H54 (cell line): ENCODE measurements at regions not wholly inside any gene's neighbourhood (a gene's known extent, or its start where the extent isn't known, plus 50 kb on each side); places are given as distances from the start of the nearest gene placed in this dataset.
"Not testable (repeated sequence)": the region's sequence is repeated elsewhere in the genome, so short reads cannot be mapped to it uniquely, and the experiment has no call there.

ENCODE experiments used
- DNase-seq: peaks from one replicate; pipeline ENCODE4 v3.0.0; 2011; ENCODE audit warnings: low spot score, mixed read lengths; ENCODE audit not compliant: insufficient read length
- FAIRE-seq: peaks from 3 replicates; lab custom pipeline; 2011; peaks lifted over from hg19 to GRCh38; lab: Jason Lieb, UNC
- POLR2A ChIP-seq: IDR thresholded peaks from 2 replicates; pipeline ENCODE4 v1.6.1; 2011; ENCODE audit warnings: low read depth, mild to moderate bottlenecking, low read length

DNA sequence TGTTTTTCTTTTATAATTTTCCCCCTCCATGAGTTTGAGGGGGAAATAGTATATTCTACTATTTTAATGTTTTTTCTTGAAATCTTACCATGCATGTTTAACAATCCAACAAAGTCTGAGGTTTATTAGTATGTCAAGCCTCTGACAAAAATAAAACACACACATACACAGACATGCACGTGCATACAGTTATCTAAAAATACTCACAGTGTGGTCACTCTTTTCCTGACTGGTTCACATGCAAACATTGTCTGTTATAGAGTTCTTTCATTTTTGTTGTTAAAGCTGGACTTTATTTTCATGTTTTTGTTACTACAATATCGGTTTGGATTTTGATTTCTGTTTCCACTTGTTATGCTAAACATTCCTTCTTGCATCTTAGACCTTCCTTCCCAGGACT is 236.6 kb downstream of the MFSD1 start:
- DNase-seq (no peak), FAIRE-seq (no peak)
- no peak for TF ChIP-seq POLR2A

GRCh38 chr3:159039286-159039685 is 237.4 kb downstream of the MFSD1 start:
- TF ChIP-seq POLR2A, result no peak
- DNase-seq (no peak), FAIRE-seq (peak; percentile 67)

GRCh38 chr3:159045279-159045885 is 243.5 kb downstream of the MFSD1 start:
- no peak for TF ChIP-seq POLR2A
- FAIRE-seq (no peak), DNase-seq (no peak)

GRCh38 chr3:159047361-159047760 is 245.5 kb downstream of the MFSD1 start:
- TF ChIP-seq POLR2A, result no peak
- FAIRE-seq (no peak), DNase-seq (no peak)

DNA sequence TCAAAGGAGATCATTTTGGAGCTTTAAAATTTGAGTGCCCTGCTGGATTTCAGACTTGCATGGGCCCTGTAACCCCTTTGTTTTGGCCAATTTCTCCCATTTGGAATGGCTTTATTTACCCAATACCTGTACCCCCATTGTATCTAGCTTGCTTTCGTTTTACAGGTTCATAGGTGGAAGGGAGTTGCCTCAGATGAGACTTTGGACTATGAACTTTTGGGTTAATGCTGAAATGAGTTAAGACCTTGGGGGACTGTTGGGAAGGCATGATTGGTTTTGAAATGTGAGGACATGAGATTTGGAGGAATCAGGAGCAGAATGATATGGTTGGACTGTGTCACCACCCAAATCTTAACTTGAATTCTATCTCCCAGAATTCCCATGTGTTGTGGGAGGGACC is 250.6 kb downstream of the MFSD1 start:
- not testable (repeated sequence) for FAIRE-seq, DNase-seq

DNA sequence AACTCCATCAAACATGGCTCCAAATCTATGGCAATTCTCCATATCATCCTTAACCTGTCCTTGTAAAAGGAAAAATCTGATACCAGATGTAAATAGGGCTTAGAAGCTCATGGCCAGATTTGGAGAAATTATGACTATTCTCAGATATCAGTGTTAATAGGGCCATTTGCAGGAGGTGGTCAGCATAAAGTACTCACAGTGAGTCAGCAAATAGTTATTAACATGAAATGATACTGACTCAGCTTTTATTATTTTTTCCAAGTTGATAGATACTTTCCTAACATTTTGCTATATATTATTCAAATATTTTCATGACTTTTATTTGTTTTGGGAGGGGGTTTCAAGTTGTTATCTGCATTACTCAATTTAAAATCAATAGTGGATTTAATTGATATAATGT is 255.8 kb downstream of the MFSD1 start:
- DNase-seq (no peak), FAIRE-seq (no peak)
- no peak for TF ChIP-seq POLR2A

GRCh38 chr3:159058859-159059258 is 257.0 kb downstream of the MFSD1 start:
- no peak for FAIRE-seq

GRCh38 chr3:159059395-159059794 is 257.5 kb downstream of the MFSD1 start:
- FAIRE-seq, result no peak
- DNase-seq, result no peak
- no peak for TF ChIP-seq POLR2A

More at GRCh38 chr3:159058859-159059258, 257.0 kb downstream of the MFSD1 start:
- DNase-seq, result no peak
- TF ChIP-seq POLR2A, result no peak

- no peak for DNase-seq
- no peak for TF ChIP-seq POLR2A
- FAIRE-seq, result no peak
These were observed 261.0 kb downstream of the MFSD1 start for GRCh38 chr3:159062734-159063410.

DNA sequence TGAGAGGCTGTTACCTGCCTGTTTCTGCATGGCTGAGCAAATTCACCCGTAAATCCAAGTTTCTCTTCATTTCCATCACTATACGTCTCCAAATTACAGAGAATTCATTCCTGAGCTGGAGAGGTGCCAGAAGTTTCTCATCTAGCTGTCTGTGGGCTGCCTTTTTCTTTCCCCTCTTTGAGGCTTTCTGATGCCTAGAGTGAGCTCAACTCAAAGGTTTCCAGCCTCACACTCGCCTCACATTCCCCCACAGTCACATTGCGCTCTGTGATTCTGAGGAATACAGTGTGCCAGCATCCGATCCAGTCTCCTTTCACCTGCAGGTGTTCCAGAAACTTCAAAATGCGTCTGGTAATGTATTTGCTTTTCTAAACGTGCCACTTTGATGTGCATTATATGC is 267.2 kb downstream of the MFSD1 start, which contains the start of gene IQCJ:
Gene IQCJ, plus strand, starts transcription at position 229 of the 400 bp plus-strand sequence.
- TF ChIP-seq POLR2A, result no peak
- FAIRE-seq (no peak), DNase-seq (no peak)

DNA sequence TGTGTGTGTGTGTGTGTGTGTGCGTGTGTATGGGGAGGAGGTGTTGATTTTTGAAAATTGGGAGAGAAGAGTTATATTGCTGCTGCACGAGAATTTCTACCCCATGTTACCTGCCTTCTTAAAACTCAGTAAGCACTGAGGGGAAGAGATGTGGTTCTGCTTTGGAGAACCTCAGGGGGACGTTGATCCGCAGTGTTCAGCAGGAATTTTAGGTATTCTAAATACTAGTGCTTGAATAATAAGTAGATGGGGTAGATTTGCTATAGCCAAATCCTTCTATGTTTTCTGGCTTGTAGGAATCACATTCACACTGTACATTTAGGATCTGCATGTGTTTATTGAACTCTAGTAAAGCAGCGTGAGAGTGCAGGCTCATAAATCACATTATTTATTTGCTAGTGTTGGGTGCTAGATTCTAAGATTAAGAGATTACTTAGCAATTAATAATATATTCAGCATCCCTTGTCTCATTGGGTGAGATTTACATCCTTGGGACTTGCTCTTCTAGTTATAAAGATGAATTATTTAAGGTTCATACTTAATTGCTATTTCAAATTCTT is 268.1 kb downstream of the MFSD1 start:
- no peak for FAIRE-seq
- no peak for DNase-seq
- no peak for TF ChIP-seq POLR2A

DNA sequence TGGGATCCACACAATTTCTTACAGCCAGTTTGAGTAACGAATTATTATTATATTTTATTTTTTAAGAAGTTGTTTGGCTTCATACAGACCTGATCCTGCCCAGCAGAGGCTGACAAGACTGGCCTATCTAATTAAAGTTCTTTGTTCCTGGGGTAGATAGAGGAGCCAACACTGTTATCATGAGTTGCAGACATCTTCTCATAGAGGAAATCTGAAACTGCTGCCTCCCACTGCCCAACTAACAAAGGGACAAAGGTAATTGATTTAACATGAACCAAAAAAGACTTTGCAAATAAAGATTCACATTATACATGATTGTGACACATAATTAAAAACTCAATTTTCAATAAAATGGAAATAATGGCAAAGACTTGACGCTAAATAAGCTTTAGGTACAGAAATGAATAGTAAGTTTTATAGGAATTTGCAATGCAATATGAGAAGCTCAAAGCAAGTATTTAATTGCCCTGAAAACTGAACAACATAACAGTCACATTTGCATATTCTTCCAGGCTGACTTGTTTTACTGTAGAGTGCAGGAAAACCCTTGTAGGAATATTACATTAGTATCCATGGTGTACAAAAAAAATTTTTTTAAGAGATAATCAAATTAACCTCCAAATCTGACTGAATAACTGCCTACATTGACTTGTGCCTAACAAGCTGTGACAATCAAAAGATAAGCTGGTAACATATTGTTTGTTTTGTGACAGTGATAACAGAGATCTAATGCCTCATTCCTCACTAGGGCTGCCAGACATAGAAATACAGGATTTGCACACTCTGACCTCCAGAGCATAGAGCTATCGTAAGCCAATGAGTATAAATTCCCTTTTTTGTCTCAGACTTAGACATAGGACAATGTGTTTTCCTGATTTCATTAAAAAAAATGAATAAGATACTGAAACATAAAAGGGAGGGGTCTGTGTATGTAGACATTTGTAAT is 273.2 kb downstream of the MFSD1 start:
- no peak for FAIRE-seq
- no peak for TF ChIP-seq POLR2A
- DNase-seq, result no peak

DNA sequence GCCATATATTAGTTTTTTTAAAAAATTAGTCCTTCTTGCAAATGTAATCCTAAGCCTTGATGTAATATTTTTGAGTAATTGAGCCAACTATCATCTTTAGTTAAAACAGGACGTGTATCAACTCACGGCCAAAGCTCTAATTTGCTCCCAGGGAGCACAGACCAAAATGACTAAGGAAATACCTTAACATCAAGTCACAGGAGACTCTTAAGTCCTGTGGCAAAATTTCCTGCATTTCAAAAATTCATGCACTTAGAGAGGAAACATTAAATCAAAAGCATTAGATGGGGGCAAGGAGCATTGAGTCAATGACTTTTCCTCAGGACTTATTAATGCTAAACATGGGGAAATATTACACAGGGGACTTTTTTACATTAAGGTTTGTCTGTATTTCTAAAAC is 276.0 kb downstream of the MFSD1 start:
- peak; percentile 99 for FAIRE-seq
- DNase-seq, result peak; percentile 20
- no peak for TF ChIP-seq POLR2A

- no peak for TF ChIP-seq POLR2A
- DNase-seq (no peak), FAIRE-seq (peak; percentile 64)
These were observed 278.4 kb downstream of the MFSD1 start for GRCh38 chr3:159080256-159080655.
